ENCODE measurements at regions not wholly inside any gene's neighbourhood (a gene's known extent, or its start where the extent isn't known, plus 50 kb on each side); places are given as distances from the start of the nearest gene placed in this dataset.

DNA sequence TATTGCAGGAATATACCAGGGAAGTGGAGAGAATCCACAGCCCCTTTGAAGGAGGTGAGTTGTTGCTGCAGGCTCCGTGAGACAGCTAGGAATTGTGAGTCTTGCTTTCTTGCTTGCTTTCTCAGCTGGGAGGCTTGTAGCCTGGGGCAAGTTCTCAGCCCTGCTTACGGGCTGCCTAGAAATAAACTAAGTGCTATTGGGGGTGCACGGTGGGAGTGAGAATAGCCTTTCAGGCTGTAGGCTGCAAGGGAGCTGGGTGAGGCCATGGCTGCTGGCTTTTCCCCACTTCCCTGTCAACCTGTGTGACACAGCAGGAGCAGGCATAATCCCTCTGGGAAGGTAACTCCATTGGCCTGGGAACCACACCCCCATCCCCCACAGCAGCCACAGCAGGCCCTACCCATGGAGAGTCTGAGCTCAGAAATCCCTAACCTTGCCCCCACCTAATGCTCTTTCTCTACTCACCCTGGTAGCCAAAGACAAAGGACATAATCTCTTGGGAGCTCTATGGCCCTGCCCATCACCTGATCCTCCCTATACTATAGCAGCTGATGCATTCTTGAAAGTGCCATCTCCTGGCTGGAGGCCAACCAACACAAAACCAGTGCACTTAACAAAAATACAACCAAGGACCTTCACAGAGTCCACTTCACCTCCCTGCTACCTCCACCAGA is 113.0 kb downstream of the MMRN1 start:
- DNase-seq (ENCODE audit: low read depth) = no peak

DNA sequence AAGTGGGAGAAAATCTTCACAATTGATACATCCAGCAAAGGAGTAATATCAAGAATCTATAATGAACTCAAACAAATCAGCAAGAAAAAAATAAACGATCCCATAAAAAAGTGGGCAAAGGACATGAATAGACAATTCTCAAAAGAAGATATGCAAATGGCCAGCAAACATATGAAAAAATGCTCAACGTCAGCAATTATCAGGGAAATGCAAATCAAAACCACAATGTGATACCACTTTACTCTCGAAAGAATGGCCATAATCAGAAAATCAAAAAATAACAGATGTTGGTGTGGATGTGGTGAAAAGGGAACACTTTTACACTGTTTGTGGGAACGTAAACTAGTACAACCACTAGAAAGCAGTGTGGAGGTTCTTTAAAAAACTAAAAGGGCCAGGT is 114.3 kb upstream of the CCSER1 start:
- DNase-seq (ENCODE audit: low read depth) = no peak

DNA sequence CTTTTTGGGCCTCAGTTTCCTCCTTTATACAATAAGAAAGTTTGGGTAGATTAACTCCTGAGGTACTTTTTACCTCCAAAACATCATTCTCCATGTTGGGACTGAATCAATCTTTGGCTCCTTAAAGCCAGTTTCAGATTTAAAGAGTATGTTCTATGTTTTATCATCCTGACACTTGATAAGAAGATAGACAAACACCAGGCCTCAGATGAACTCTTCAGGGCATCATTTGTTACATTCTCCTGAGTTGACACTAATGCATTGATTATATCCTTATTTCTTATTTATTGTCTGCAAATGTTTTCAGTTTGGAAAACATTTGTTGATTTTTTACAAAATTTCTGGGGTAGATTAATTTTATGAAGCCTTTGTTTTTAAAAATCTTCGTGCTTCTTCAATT is 102.7 kb upstream of the CCSER1 start:
- DNase-seq (ENCODE audit: low read depth) = no peak

DNA sequence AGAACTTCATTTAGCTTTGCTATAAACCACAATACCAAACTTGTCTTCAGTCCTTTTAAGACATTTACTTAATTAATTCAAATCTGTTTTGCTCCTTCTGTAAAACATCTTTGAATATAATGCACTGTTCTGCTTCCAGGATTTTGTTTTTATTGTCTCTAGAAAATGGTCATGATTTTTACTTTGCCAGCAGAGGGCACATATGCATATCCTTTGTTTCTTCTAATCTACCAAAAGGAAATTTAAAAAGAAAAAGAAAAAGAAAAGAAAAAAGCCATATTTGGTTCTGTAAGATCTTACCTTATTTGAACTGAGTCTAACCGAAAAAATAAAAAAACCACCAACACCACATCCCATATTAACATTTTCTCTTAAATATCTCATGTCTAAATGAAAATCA is 101.9 kb upstream of the CCSER1 start:
- peak; percentile 1 for DNase-seq (ENCODE audit: low read depth)

DNA sequence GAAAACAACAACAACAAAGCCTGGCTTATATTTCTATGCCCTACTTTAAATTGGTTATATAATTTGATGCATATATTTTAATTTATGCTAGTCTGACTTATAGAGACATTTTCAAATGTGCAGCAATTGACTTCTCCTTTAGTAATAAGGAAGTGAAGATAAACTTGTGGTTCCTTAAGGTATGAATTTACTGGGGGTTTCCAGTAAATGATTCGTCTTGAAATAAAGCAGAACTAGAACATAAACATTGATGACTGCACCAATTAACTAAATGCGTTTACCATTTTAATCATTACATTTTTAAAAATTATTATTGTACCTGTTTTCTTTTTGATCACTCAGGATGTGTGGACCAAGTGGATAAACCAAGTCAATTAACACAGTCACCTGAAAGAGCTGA is 99.6 kb upstream of the CCSER1 start:
- no peak for DNase-seq (ENCODE audit: low read depth)

DNA sequence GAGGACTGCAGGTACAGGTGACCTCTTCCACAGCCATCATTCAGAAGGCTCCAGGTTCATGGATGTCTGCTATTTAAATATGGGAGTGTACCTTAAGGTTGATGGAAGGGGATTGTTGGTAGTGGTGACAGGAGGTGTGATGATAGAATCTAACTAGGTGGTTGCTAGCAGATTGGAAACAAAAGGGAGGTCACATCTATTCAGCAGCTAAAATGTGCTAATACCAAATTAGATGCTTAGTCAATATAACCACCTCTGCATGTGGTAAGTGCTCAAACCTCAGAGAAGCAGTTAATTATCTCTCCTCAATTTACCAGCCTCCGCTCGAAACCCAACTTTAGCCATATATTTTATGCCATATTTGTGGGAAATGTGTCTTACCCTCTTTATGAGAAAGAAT is 98.7 kb upstream of the CCSER1 start:
- DNase-seq (ENCODE audit: low read depth) = no peak

DNA sequence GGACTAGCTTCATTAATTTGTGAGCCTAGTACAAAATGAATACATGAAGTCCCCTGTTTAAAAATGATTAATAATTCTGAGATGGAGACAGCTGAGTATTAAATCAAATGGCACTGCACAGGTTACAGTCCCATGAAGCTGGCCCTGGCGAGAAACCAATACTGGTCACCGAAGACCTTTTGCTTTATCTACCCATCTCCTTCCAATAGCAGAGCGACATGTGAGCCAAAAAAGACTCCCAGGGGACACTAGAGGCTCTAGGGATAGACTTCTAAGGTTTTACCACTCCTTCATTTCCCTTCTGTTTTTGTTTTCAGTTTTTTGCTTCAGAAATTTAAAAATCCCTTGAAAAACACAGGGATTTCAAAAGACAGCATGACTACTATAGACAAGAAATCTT is 97.0 kb upstream of the CCSER1 start:
- DNase-seq (ENCODE audit: low read depth) = no peak

DNA sequence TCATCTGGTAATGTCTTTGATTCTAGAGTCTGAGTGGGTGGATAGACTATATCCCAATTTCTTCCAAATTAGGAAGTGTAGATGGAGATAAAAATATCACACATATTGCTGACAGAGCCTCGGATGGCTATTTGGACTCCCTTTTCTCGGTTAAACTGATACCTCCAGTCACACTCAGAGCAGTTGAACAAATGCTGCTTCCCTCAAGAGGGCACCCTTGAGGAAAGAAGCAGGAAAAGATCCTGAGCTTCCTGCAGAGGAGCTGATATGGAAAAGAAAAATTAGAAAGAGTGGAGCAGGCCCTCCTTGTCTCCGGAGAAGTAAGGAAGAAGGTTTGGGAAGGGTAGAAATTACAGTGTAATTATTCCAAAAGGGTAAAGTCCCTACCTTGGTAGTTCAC is 96.2 kb upstream of the CCSER1 start:
- DNase-seq (ENCODE audit: low read depth) = no peak

DNA sequence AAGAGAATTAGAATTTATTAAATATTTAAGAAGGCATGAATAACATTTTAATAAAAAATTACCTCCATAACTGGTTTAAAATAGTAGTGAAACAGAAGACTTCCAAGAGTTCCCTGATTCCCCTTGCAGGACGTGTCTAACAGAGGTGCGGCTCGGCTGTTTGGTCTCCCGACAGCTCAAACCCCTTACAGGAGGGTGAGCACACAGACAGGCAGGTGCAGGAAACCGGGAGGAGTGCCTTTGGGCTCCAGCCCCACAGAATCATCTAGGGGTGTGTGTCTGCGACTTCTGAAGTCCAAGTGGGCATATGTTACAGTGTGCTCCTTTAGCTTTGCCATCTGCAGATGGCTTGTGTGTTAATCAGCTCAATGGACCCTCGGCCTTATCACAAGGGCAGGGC is 88.1 kb upstream of the CCSER1 start:
- no peak for DNase-seq (ENCODE audit: low read depth)

DNA sequence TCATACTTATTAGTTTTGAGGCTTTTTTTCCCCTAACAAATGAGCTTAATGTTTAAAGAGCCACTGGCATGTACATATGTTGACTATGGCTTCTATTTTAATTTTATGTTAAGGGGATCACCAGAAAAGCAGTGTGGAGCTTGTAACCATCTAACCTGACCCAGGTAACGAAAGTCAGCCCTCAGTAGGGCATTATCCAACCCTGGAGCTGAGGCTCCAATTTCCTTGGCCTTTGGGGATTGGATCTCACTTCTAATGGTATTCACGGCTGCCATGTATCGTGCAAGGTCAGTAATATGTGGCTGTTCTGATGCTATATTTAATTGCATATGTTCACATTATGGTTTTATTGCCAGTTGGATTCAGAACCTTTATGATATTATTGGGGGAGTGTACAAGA is 75.2 kb upstream of the CCSER1 start:
- no peak for DNase-seq (ENCODE audit: low read depth)

DNA sequence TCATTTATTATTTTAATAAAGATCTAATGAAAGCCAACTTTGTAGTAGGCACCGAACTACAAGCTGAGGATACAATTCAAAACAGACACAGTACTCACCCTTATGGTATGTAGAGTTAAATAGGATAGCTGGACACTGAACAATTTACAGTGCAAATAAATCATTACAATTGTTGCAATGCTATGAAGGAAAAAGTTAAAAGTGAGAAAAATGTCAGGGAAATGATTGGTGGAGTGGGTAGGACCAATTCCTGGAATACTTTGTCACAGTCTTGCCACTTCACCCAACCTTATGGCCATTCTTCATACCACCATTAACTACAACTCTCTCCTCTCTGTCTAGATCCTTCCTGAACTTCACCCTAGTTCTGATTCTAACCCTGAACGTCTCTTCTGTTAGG is 70.1 kb upstream of the CCSER1 start:
- DNase-seq (ENCODE audit: low read depth) = no peak

DNA sequence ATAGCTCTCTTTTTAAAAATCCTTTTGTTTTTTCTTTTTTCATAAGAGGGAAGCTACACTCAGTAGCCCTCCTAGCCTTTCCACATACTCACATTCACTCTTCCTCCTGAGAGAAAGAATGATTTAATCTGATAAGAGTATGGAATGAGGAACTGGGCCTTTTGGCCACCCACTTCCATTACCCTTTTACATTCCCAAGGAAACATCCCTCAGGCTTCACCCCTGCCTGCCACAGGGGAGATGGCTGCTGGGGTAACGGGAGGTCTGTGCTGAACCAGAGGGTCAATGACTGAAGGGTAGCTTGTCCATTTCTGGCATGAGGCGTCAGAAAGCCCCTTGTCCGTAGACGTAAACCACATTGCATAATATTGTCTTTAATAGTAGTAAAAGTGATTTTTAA is 67.2 kb upstream of the CCSER1 start:
- no peak for DNase-seq (ENCODE audit: low read depth)

DNA sequence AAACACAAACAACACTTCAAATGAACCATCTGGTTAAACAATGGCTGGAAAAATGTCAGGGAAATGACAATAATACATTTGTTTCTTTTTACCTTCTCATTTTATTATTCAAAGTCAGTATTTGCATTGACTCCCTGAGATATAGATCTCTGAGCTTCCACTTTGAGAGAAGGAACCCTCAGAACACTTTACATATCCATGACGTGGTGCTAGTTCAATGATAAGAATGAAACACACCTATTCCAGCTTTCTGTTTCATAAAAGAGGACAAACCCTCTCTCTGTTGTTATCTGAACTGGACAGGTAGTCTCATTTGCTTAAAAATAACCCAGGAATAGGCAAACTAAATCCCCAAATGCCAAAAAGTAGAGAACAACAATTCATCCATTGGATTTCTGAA is 65.3 kb upstream of the CCSER1 start:
- DNase-seq (ENCODE audit: low read depth) = no peak

DNA sequence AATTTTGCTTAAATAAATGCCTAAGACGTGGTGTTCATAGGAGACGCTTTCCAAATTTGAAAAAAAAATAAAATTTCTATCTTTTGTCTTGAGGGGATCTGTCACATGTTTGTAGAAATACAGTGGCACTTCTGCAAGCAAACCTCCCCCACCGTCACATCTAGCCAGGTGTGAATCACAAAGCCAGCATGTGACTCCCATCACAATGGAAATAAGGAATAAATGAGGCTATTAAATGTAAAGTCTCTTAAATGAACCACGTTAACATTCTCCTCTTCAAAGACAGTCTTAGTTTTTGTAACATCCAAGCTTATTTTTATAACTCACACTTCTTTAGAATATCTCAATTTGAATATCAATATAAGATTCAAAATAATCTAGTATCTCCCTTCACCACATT is 63.0 kb upstream of the CCSER1 start:
- DNase-seq (ENCODE audit: low read depth) = no peak

DNA sequence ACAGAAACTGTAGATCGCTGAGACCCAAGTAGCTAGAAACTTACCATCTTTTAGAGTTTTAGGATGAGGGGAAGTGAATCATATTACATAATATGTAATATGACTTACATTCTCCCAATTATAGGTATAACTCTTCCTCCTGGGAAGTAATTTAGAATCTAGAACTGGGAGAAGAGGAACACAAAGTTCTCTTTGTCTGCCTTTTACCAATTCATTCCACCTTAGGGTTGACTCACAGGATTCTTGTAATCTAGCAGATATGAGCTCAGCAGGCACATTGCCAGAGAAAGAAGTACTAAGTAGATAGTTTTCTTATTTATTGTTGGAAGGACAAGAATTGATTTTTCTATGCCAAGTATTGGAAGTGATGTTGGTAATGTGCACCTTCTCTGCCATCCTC is 58.0 kb upstream of the CCSER1 start:
- DNase-seq (ENCODE audit: low read depth) = peak; percentile 1

DNA sequence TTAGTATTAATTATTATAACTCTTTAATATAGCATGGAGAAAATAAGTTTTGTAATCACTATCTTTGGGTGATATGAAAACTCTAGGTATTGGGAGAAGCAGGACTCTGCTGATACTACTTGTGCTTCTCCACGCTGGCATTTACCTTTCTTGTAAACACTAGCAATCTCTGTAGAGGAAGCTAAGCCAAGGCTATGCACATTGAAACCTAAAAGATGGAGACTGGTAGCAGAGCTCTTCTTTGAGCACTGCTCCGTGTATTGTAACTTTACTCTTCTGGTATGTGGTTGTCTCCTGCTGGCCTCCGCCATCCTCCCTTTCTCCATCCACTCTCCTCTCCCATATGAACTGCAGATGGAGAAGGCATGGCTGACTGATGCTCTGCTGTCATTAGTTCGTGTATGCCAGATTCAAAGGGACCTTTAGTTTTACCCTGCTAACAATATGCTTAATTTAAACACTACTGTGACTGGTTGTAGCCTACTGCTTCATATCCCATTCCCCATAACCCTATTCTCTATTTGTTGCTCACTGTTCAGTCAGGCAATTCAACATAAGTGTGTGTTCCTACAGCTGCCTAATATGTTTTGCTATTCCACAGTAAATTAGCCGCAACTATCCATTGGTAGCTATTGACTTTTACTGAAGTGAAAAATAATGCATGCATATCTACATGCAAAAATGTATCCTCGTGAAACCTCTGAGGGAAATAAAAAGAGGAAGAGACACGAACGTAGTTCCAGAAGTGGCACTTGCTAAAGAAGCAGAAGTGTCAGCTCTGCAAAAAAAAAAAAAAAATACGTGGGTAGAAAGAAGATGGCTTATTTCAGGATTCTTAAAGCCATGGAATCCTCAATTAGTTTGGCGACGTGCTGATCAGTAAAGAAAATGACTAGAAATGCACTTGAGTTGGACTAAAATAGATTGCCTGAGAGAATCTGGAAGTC is 55.6 kb upstream of the CCSER1 start:
- no peak for DNase-seq (ENCODE audit: low read depth)

DNA sequence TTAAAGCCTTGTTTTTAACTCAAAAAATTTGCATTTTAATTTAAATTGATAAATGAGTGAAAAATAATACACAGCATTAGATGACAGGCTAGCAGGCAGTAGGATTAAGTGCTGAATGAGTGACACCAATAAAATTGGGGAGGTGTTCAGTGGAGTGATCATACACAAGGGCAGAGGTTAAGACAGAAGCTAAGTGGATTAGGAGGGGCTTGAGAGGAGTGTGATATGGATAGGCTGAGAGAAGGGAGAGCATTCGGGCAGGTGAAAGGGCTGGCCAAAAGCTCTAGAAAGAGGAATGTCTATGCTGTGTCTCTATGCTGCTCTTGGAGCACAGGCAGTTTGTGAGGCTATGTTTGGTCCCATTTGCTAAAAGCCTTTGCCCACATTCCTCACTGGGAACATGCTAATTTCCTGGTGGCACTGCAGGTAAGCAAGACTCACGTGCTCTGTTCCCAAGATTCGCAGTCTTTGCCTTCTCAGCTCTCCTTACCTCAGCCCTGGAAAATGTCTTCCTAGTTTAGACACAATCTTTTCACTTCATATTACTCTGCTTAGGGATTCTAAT is 52.8 kb upstream of the CCSER1 start:
- no peak for DNase-seq (ENCODE audit: low read depth)
